ENCODE measurements at regions not wholly inside any gene's neighbourhood (a gene's known extent, or its start where the extent isn't known, plus 50 kb on each side); places are given as distances from the start of the nearest gene placed in this dataset.
"Not testable (repeated sequence)": the region's sequence is repeated elsewhere in the genome, so short reads cannot be mapped to it uniquely, and the experiment has no call there.

DNA sequence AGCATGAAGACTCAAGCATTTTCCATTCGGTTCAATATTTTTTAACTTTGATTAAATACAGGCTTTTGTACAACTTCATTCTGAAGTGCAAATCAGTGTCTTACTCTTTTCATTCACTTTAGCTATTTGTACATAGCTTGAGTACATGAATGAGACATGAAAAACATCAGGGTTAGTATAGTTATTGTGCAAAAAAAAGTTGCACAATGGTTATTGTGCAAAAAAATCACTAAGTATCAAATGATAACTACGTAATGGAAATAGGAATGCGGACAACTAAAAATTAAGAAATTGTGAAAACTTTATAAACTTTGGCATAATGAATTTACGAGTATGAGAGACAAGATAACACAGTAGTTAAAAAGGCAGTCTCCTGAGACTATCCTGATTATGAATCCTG is 442.9 kb downstream of the ARL4A start:
- no peaks in the 10 kb centered on the region for H3K36me3 ChIP-seq
- H3K4me3 ChIP-seq = no peak overlapping the region
- no peak overlapping the region for H3K27ac ChIP-seq
- no peaks in the 10 kb centered on the region for H3K9me3 ChIP-seq
- H3K27me3 ChIP-seq = no peaks in the 10 kb centered on the region
- intact Hi-C loops (cut with DNase I; ENCODE audit: low total_unique reads) = no loop called here
- H3K4me1 ChIP-seq = no peaks in the 10 kb centered on the region
- DNase-seq = no peak
- TF ChIP-seq, protein P1, sequence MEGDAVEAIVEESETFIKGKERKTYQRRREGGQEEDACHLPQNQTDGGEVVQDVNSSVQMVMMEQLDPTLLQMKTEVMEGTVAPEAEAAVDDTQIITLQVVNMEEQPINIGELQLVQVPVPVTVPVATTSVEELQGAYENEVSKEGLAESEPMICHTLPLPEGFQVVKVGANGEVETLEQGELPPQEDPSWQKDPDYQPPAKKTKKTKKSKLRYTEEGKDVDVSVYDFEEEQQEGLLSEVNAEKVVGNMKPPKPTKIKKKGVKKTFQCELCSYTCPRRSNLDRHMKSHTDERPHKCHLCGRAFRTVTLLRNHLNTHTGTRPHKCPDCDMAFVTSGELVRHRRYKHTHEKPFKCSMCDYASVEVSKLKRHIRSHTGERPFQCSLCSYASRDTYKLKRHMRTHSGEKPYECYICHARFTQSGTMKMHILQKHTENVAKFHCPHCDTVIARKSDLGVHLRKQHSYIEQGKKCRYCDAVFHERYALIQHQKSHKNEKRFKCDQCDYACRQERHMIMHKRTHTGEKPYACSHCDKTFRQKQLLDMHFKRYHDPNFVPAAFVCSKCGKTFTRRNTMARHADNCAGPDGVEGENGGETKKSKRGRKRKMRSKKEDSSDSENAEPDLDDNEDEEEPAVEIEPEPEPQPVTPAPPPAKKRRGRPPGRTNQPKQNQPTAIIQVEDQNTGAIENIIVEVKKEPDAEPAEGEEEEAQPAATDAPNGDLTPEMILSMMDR (IDR thresholded peaks at IDR 0.05) = no peak

DNA sequence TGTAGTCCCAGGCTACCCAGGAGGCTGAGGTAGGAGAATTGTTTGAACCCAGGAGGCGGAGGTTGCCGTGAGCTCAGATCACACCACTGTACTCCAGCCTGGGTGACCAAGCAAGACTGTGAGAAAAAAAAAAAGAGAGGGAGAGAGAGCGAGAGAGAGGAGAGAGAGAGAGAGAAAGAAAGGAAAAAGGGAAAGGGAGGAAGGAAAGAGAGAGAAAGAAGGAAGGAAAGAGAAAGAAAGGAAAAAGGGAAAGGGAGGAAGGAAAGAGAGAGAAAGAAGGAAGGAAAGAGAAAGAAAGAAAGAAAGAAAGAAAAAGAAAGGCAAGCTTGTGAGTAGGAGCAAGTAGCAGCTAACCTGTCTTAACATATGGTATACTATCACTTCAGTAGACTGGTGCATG is 443.5 kb downstream of the ARL4A start:
- H3K4me3 ChIP-seq; H3K9me3 ChIP-seq; H3K27me3 ChIP-seq; DNase-seq; H3K4me1 ChIP-seq; H3K36me3 ChIP-seq; intact Hi-C loops (cut with DNase I; ENCODE audit: low total_unique reads); H3K27ac ChIP-seq: not testable (repeated sequence)

DNA sequence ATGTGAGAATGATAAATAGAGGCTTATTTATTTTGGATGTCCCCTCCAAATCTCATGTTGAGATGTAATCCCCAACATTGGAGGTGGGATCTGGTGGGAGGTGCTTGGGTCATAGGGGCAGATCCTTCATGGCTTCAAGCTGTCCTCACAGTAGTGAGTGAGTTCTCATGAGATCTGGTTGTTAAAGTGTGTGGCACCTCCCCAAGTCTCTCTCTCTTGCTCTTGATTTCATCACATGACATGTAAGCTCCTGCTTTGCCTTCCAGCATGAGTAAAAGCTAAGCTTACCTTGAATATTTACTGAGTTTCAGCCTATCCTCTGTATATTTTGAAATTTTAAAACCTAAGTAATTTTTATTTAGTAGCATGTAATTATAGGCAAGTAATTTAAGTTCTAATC is 444.9 kb downstream of the ARL4A start:
- no peaks in the 10 kb centered on the region for H3K36me3 ChIP-seq

DNA sequence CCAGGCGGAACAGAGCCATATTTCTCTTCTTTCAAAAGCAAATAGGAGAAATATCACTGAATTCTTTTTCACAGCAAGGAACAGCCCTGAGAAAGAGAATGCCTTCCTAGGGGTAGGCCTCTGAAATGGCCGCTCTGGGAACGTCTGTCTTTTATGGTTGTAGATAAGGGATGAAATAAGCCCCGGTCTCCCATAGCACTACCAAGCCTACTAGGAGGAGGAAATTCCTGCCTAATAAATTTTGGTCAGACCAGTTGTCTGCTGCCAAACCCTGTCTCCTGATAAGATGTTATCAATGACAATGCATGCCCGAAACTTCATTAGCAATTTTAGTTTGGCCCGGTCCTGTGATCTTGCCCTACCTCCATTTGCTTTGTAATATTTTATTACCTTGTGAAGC is 448.9 kb downstream of the ARL4A start:
- H3K9me3 ChIP-seq; H3K4me1 ChIP-seq; intact Hi-C loops (cut with DNase I; ENCODE audit: low total_unique reads); H3K36me3 ChIP-seq; H3K4me3 ChIP-seq; DNase-seq; H3K27ac ChIP-seq; H3K27me3 ChIP-seq: not testable (repeated sequence)

More for the DNA sequence above, 444.9 kb downstream of the ARL4A start:
- TF ChIP-seq, protein P1 (IDR thresholded peaks at IDR 0.05) = no peak
- no peak for DNase-seq
- Histone ChIP-seq H3K4me3 (no peak overlapping the region), H3K27ac (no peak overlapping the region), H3K27me3 (no peaks in the 10 kb centered on the region), H3K4me1 (no peaks in the 10 kb centered on the region), H3K9me3 (no peaks in the 10 kb centered on the region)
- intact Hi-C loops (cut with DNase I; ENCODE audit: low total_unique reads) = no loop called here

DNA sequence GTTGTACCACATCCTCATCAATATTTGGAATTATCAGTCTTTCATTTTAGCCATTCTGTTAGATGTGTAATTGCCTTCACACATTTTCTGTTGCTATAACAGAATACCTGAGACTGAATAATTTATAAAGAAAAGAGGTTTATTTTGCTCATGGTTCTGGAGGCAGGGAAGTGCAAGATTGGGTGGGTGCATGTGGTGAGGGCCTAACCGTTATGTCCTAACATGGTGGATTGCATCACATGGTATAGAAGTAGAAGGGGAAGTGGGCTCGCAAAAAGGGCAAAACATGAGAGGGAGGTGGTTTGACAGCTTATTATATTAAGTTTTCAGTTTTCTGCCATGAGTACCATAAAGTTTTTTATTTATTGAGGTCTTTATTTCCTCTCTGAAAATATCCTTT is 452.0 kb downstream of the ARL4A start:
- Histone ChIP-seq H3K27me3 (no peaks in the 10 kb centered on the region), H3K27ac (no peak overlapping the region), H3K36me3 (no peaks in the 10 kb centered on the region), H3K4me1 (no peaks in the 10 kb centered on the region), H3K9me3 (no peaks in the 10 kb centered on the region), H3K4me3 (no peak overlapping the region)
- no peak for DNase-seq
- intact Hi-C loops (cut with DNase I; ENCODE audit: low total_unique reads) = no loop called here
- TF ChIP-seq, protein P1 (IDR thresholded peaks at IDR 0.05) = no peak

DNA sequence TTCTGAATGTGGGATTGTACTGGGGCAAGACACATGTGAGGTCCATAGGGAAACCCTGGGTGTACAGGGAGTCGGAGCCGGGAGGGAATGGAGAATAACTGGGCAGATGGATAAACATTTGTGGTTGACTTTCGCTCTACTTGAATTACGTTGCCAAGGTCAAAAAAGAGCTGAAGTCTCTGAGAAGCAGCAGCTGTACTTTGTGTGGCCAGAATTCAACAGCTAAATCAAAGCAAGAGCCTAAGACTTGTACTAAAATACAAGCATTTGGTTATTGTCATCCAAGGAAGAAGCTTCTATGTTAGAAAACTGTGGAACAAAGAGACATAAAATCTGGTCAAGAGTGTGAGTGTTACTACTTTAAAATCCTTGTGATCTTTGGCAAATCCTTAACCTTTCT is 457.2 kb downstream of the ARL4A start:
- no peaks in the 10 kb centered on the region for H3K27me3 ChIP-seq
- no peaks in the 10 kb centered on the region for H3K9me3 ChIP-seq
- TF ChIP-seq, protein P1 (IDR thresholded peaks at IDR 0.05) = no peak
- no peak for DNase-seq
- no peaks in the 10 kb centered on the region for H3K4me1 ChIP-seq
- intact Hi-C loops (cut with DNase I; ENCODE audit: low total_unique reads) = no loop called here
- no peak overlapping the region for H3K27ac ChIP-seq
- no peak overlapping the region for H3K4me3 ChIP-seq
- H3K36me3 ChIP-seq = no peaks in the 10 kb centered on the region

DNA sequence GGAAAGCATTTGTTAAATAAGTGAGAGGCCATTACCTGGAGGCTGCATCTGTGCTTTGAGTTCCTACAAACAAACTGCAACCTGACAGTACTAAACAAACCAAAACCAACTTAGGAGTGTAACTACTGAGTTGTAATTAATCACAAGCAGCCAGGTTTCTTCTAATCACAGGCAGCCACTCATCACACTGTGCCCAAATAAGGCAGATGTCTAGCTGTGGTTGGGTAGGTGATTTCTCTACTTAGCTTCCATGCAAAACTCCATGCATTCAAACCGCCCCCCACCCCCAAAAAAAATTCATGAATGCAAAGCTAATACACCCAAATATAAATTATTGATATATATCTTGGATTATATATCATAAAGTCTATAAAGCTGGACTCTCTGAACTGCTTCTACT is 461.1 kb downstream of the ARL4A start:
- no peaks in the 10 kb centered on the region for H3K27me3 ChIP-seq
- no peak overlapping the region for H3K4me3 ChIP-seq
- no peaks in the 10 kb centered on the region for H3K9me3 ChIP-seq
- intact Hi-C loops (cut with DNase I; ENCODE audit: low total_unique reads) = no loop called here
- TF ChIP-seq, protein P1 (IDR thresholded peaks at IDR 0.05) = no peak
- no peak overlapping the region for H3K27ac ChIP-seq
- H3K36me3 ChIP-seq = no peaks in the 10 kb centered on the region
- H3K4me1 ChIP-seq = no peaks in the 10 kb centered on the region
- DNase-seq = no peak
